ENCODE measurements at regions not wholly inside any gene's neighbourhood (a gene's known extent, or its start where the extent isn't known, plus 50 kb on each side); places are given as distances from the start of the nearest gene placed in this dataset.
A peak's percentile ranks its signal among the peaks of the same experiment; 100 is the strongest.

GRCh38 chr10:4029866-4030265 lies 244.9 kb upstream of the KLF6 start:
- 96% methylated on average over 5 of the region's 8 CpGs for WGBS (ENCODE audit: insufficient coverage)
- no peaks in the 10 kb centered on the region for H3K27me3 ChIP-seq (ENCODE audit: control insufficient read depth, insufficient read depth, low read length)

GRCh38 chr10:4028854-4029583 lies 244.0 kb upstream of the KLF6 start:
- no peaks in the 10 kb centered on the region for H3K9me3 ChIP-seq (ENCODE audit: control insufficient read depth, insufficient read depth, low read length)
- H3K4me3 ChIP-seq (ENCODE audit: low read depth, low read length): no peak overlapping the region
- H3K4me1 ChIP-seq (ENCODE audit: control insufficient read depth, insufficient read depth, low read length): no peaks in the 10 kb centered on the region
- no peak for DNase-seq (ENCODE audit: low read depth in 4 of 6, low spot score in 6 of 6)
- no CpG with 5 or more reads among the region's 6 CpGs for WGBS (ENCODE audit: insufficient coverage)
- H3K36me3 ChIP-seq (ENCODE audit: control insufficient read depth, insufficient read depth, low read length): no peaks in the 10 kb centered on the region
- H3K27ac ChIP-seq (ENCODE audit: low read depth, low read length): no peak overlapping the region
- no peaks in the 10 kb centered on the region for H3K27me3 ChIP-seq (ENCODE audit: control insufficient read depth, insufficient read depth, low read length)

More at GRCh38 chr10:4029866-4030265, 244.9 kb upstream of the KLF6 start:
- Histone ChIP-seq H3K9me3 (ENCODE audit: control insufficient read depth, insufficient read depth, low read length) (no peaks in the 10 kb centered on the region), H3K4me3 (ENCODE audit: low read depth, low read length) (no peak overlapping the region), H3K36me3 (ENCODE audit: control insufficient read depth, insufficient read depth, low read length) (no peaks in the 10 kb centered on the region), H3K27ac (ENCODE audit: low read depth, low read length) (no peak overlapping the region), H3K4me1 (ENCODE audit: control insufficient read depth, insufficient read depth, low read length) (no peaks in the 10 kb centered on the region)
- no peak for DNase-seq (ENCODE audit: low read depth in 4 of 6, low spot score in 6 of 6)

GRCh38 chr10:4028027-4028471 lies 243.0 kb upstream of the KLF6 start:
- no peaks in the 10 kb centered on the region for H3K4me1 ChIP-seq (ENCODE audit: control insufficient read depth, insufficient read depth, low read length)
- no peaks in the 10 kb centered on the region for H3K36me3 ChIP-seq (ENCODE audit: control insufficient read depth, insufficient read depth, low read length)
- H3K9me3 ChIP-seq (ENCODE audit: control insufficient read depth, insufficient read depth, low read length): no peaks in the 10 kb centered on the region
- DNase-seq (ENCODE audit: low read depth in 4 of 6, low spot score in 6 of 6): no peak
- H3K4me3 ChIP-seq (ENCODE audit: low read depth, low read length): no peak overlapping the region
- H3K27ac ChIP-seq (ENCODE audit: low read depth, low read length): no peak overlapping the region
- 80% methylated on average over 1 of the region's 5 CpGs for WGBS (ENCODE audit: insufficient coverage)
- no peaks in the 10 kb centered on the region for H3K27me3 ChIP-seq (ENCODE audit: control insufficient read depth, insufficient read depth, low read length)

GRCh38 chr10:4025339-4025738 lies 240.3 kb upstream of the KLF6 start:
- H3K4me1 ChIP-seq (ENCODE audit: control insufficient read depth, insufficient read depth, low read length): no peaks in the 10 kb centered on the region
- H3K27me3 ChIP-seq (ENCODE audit: control insufficient read depth, insufficient read depth, low read length): no peaks in the 10 kb centered on the region
- no peak overlapping the region for H3K27ac ChIP-seq (ENCODE audit: low read depth, low read length)
- H3K9me3 ChIP-seq (ENCODE audit: control insufficient read depth, insufficient read depth, low read length): no peaks in the 10 kb centered on the region
- no peak for DNase-seq (ENCODE audit: low read depth in 4 of 6, low spot score in 6 of 6)
- H3K4me3 ChIP-seq (ENCODE audit: low read depth, low read length): no peak overlapping the region
- WGBS (ENCODE audit: insufficient coverage): 80% methylated on average over 1 of the region's 4 CpGs
- no peaks in the 10 kb centered on the region for H3K36me3 ChIP-seq (ENCODE audit: control insufficient read depth, insufficient read depth, low read length)

- H3K36me3 ChIP-seq (ENCODE audit: control insufficient read depth, insufficient read depth, low read length): no peaks in the 10 kb centered on the region
- H3K9me3 ChIP-seq (ENCODE audit: control insufficient read depth, insufficient read depth, low read length): no peaks in the 10 kb centered on the region
- H3K27me3 ChIP-seq (ENCODE audit: control insufficient read depth, insufficient read depth, low read length): no peaks in the 10 kb centered on the region
- H3K4me3 ChIP-seq (ENCODE audit: low read depth, low read length): no peak overlapping the region
- H3K27ac ChIP-seq (ENCODE audit: low read depth, low read length): no peak overlapping the region
- DNase-seq (ENCODE audit: low read depth in 4 of 6, low spot score in 6 of 6): peak in 1 of 6 donors; percentile 82
- 92% methylated on average over 13 of the region's 14 CpGs for WGBS (ENCODE audit: insufficient coverage)
- H3K4me1 ChIP-seq (ENCODE audit: control insufficient read depth, insufficient read depth, low read length): no peaks in the 10 kb centered on the region
Measured at GRCh38 chr10:4024516-4025245, 239.7 kb upstream of the KLF6 start.

- H3K36me3 ChIP-seq (ENCODE audit: control insufficient read depth, insufficient read depth, low read length): no peaks in the 10 kb centered on the region
- no peaks in the 10 kb centered on the region for H3K4me1 ChIP-seq (ENCODE audit: control insufficient read depth, insufficient read depth, low read length)
- peak in 1 of 6 donors; percentile 76 for DNase-seq (ENCODE audit: low read depth in 4 of 6, low spot score in 6 of 6)
- 76% methylated on average over 7 of the region's 17 CpGs for WGBS (ENCODE audit: insufficient coverage)
- no peaks in the 10 kb centered on the region for H3K9me3 ChIP-seq (ENCODE audit: control insufficient read depth, insufficient read depth, low read length)
- H3K27ac ChIP-seq (ENCODE audit: low read depth, low read length): no peak overlapping the region
- H3K4me3 ChIP-seq (ENCODE audit: low read depth, low read length): no peak overlapping the region
- H3K27me3 ChIP-seq (ENCODE audit: control insufficient read depth, insufficient read depth, low read length): no peaks in the 10 kb centered on the region
Measured at GRCh38 chr10:4024027-4024426, 239.0 kb upstream of the KLF6 start.

GRCh38 chr10:4022473-4022872 lies 237.5 kb upstream of the KLF6 start:
- Histone ChIP-seq H3K4me1 (ENCODE audit: control insufficient read depth, insufficient read depth, low read length) (no peaks in the 10 kb centered on the region), H3K27ac (ENCODE audit: low read depth, low read length) (no peak overlapping the region), H3K9me3 (ENCODE audit: control insufficient read depth, insufficient read depth, low read length) (no peaks in the 10 kb centered on the region), H3K27me3 (ENCODE audit: control insufficient read depth, insufficient read depth, low read length) (no peaks in the 10 kb centered on the region), H3K36me3 (ENCODE audit: control insufficient read depth, insufficient read depth, low read length) (no peaks in the 10 kb centered on the region), H3K4me3 (ENCODE audit: low read depth, low read length) (no peak overlapping the region)
- 83% methylated on average over 3 of the region's 7 CpGs for WGBS (ENCODE audit: insufficient coverage)
- no peak for DNase-seq (ENCODE audit: low read depth in 4 of 6, low spot score in 6 of 6)

GRCh38 chr10:4020631-4021030 lies 235.6 kb upstream of the KLF6 start:
- WGBS (ENCODE audit: insufficient coverage): 89% methylated on average over 2 of the region's 5 CpGs
- Histone ChIP-seq H3K27me3 (ENCODE audit: control insufficient read depth, insufficient read depth, low read length) (no peaks in the 10 kb centered on the region), H3K9me3 (ENCODE audit: control insufficient read depth, insufficient read depth, low read length) (no peaks in the 10 kb centered on the region), H3K27ac (ENCODE audit: low read depth, low read length) (no peak overlapping the region), H3K4me1 (ENCODE audit: control insufficient read depth, insufficient read depth, low read length) (no peaks in the 10 kb centered on the region), H3K4me3 (ENCODE audit: low read depth, low read length) (no peak overlapping the region), H3K36me3 (ENCODE audit: control insufficient read depth, insufficient read depth, low read length) (no peaks in the 10 kb centered on the region)
- no peak for DNase-seq (ENCODE audit: low read depth in 4 of 6, low spot score in 6 of 6)

GRCh38 chr10:4018054-4018511 lies 233.1 kb upstream of the KLF6 start:
- Histone ChIP-seq H3K27me3 (ENCODE audit: control insufficient read depth, insufficient read depth, low read length) (no peaks in the 10 kb centered on the region), H3K9me3 (ENCODE audit: control insufficient read depth, insufficient read depth, low read length) (no peaks in the 10 kb centered on the region), H3K36me3 (ENCODE audit: control insufficient read depth, insufficient read depth, low read length) (no peaks in the 10 kb centered on the region), H3K4me1 (ENCODE audit: control insufficient read depth, insufficient read depth, low read length) (no peaks in the 10 kb centered on the region), H3K27ac (ENCODE audit: low read depth, low read length) (no peak overlapping the region), H3K4me3 (ENCODE audit: low read depth, low read length) (no peak overlapping the region)
- 69% methylated on average over 2 of the region's 4 CpGs for WGBS (ENCODE audit: insufficient coverage)
- DNase-seq (ENCODE audit: low read depth in 4 of 6, low spot score in 6 of 6): no peak

- Histone ChIP-seq H3K36me3 (ENCODE audit: control insufficient read depth, insufficient read depth, low read length) (no peaks in the 10 kb centered on the region), H3K27ac (ENCODE audit: low read depth, low read length) (no peak overlapping the region), H3K27me3 (ENCODE audit: control insufficient read depth, insufficient read depth, low read length) (no peaks in the 10 kb centered on the region), H3K4me3 (ENCODE audit: low read depth, low read length) (no peak overlapping the region), H3K4me1 (ENCODE audit: control insufficient read depth, insufficient read depth, low read length) (no peaks in the 10 kb centered on the region), H3K9me3 (ENCODE audit: control insufficient read depth, insufficient read depth, low read length) (no peaks in the 10 kb centered on the region)
- no peak for DNase-seq (ENCODE audit: low read depth in 4 of 6, low spot score in 6 of 6)
- 87% methylated on average over 3 of the region's 8 CpGs for WGBS (ENCODE audit: insufficient coverage)
Measured at GRCh38 chr10:4017336-4017735, 232.3 kb upstream of the KLF6 start.
